Sigmoid colon (tissue), 4 donors: ENCODE measurements at regions not wholly inside any gene's neighbourhood (a gene's known extent, or its start where the extent isn't known, plus 50 kb on each side); places are given as distances from the start of the nearest gene placed in this dataset.

ENCODE experiments used
- CTCF ChIP-seq, 4 experiments: fragments of 450-650 bp in 3 of 4; fragments of 200-600 bp in 1 of 4; IDR thresholded peaks; one replicate each; pipeline ENCODE4 v1.5.1; 2016 to 2019; ENCODE audit warnings: antibody characterized with exemption in 4 of 4, mild to moderate bottlenecking in 3 of 4, moderate library complexity in 2 of 4
- EP300 ChIP-seq, 4 donors: sonication (generic); formaldehyde crosslinking; IDR thresholded peaks; one replicate each; pipeline ENCODE4 v1.6.1; 2017; ENCODE audit warnings: antibody characterized with exemption in 4 of 4
- POLR2A ChIP-seq, 2 donors: fragments of 450-650 bp; IDR thresholded peaks; one replicate each; pipeline ENCODE4 v1.6.1; 2016; ENCODE audit warnings: antibody characterized with exemption in 2 of 2, mild to moderate bottlenecking in 2 of 2, moderate library complexity in 2 of 2

- TF ChIP-seq CTCF (IDR thresholded peaks at IDR 0.05) (no peak), EP300 (IDR thresholded peaks at IDR 0.05) (no peak), POLR2A (IDR thresholded peaks at IDR 0.05) (no peak)
Measured at GRCh38 chr5:154631141-154631540, 124.0 kb upstream of the LARP1 start.
